Activated CD8-positive, alpha-beta memory T cell treated with anti-CD3 and anti-CD28 coated beads for 36 hours (primary cell): ENCODE measurements at regions not wholly inside any gene's neighbourhood (a gene's known extent, or its start where the extent isn't known, plus 50 kb on each side); places are given as distances from the start of the nearest gene placed in this dataset.

Experiments used
- CTCF ChIA-PET: fragments of 350-600 bp; sonication (Branson Sonifier 250); formaldehyde crosslinking; loops from one replicate; lab custom pipeline; 2021; ENCODE audit warnings: antibody characterized with exemption; lab: Charles Lee
- POLR2A ChIA-PET: fragments of 350-600 bp; sonication (Branson Sonifier 250); formaldehyde crosslinking; loops from one replicate; lab custom pipeline; 2021; ENCODE audit warnings: antibody characterized with exemption; lab: Charles Lee

DNA sequence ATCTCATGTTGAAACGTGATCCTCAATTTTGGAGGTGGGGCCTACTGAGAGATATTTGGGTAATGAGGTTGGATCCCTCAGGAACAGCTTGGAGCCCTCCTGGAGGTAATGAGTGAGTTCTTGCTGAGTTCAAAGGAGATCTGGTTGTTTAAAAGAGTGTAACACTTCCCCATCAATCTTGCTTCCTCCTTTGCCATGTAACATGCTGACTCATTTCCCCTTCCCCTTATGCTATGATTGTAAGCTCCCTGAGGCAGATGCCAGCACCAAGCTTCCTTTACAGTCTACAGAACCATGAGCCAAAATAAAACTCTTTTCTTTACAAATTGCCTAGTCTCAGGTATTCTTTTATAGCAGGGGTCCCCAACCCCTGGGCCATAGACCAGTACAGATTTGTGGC is 352.3 kb downstream of the SLCO4C1 start:
- ChIA-PET CTCF (no interaction called here), POLR2A (no interaction called here)

DNA sequence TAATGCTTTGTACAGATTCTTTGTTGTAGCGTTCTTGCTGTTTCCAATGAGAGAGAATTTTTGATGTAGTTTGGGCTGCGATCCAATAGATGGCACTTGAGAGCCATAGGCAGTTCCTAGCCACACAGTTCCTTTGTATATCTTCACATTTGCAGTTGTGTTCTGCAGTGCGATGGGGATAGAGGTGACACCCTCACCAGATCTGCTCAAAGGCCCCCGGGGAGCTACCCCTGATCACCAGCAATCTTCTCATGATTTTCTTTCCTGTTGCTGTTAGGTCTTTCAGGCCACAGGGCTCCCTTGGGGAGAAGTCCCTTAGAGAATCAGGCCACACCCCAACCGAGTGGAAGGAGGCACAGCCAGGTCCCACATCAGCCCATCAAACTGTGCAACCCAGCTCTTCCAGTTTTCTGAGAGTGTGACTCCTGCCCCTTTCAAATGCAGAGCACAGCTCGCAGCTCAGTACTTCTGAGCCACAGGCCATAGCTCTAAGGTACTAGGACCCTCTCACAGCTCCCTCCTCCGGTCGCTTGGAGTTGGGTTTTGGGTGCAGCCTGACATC is 353.7 kb downstream of the SLCO4C1 start:
- ChIA-PET CTCF (no interaction called here), POLR2A (no interaction called here)

DNA sequence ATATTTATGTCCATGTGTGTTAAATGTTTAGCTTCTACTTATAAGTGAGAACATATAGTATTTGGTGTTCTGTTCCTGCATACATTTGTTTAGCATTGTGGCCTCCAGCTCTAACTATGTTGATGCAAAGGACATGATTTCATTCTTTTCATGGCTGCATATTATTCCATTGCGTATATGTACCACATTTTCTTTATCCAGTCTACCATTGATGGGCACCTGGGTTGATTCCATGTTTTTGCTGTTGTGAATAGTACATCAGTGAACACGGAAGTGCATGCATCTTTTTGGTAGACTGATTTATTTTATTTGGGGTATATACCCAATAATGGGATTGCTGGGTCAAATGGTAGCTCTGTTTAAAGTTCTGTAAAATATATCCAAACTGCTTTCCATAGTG is 359.0 kb downstream of the SLCO4C1 start:
- POLR2A ChIA-PET = no interaction called here
- CTCF ChIA-PET = no interaction called here

DNA sequence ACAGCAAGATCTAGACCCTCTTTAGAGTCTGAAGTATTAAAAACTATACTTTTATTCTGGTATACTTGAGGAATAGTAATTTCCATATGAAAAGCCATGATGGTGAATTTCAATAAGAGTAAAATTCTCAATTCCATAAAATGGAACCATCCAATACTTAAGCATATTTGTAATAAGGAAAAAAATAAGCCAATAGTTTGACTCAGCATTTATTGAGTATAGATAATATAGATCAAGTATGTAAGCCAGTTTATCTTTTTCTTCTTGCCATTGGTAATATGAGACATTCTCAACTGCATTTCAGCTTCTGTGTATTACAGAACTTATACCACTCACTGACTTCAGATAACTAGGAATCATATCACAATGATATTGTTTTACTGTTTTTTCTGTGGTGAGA is 361.0 kb downstream of the SLCO4C1 start:
- ChIA-PET POLR2A (no interaction called here), CTCF (no interaction called here)

DNA sequence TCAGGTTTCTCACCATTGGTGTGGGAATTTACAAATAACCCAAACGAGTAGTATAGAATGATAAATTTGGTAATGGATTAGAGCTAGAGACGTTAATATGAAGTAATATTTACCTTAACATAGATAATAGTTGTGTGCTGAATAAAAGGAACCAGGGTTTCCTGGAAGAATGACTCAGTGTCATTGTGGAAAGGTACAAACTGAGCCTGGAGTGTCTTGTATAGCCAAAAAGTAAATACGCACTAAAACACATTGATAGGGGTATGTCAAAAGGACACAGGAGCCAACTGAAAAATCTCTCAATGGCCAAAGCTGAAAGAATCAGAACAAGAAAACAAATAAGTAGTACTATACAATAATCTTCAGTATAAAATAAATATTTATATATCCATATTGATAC is 363.5 kb downstream of the SLCO4C1 start:
- CTCF ChIA-PET = no interaction called here
- POLR2A ChIA-PET = no interaction called here

DNA sequence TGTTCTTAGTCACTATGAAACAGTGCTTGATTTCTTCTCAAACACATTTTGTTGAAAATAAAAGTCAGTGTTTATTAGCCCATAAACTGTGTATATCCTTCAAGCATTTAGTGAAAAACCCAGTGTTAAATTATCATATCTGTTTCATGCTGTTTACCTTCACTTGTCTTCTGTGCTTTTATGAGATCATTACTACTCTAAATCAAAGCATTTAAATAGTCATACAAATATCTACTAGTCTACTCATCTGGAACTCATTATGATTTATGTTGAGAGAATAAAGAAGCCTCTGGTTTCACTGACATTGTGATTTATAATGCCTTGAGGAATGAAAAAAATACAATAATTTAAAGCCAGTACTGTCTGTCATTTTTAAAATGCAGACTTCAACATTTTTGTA is 366.5 kb downstream of the SLCO4C1 start:
- POLR2A ChIA-PET = no interaction called here
- CTCF ChIA-PET = no interaction called here

DNA sequence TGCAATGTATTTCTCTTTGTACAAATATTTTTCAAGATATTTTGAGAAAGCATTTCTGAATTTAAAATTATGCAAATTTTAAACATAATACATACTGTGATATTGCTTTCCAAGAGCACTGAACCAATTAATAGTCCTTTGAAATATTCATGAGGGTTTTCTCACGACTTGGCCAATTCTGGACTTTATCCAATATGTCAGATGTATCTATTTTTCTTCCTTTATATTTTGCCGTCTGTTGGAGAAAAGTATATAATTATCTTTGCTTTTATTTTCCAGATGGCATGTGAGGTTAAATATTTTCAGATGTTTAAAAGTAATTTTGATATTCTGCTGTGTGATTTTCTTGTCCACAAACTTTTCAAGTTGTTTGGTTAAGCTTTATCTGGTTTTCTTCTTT is 378.9 kb downstream of the SLCO4C1 start:
- POLR2A ChIA-PET = no interaction called here
- CTCF ChIA-PET = no interaction called here

DNA sequence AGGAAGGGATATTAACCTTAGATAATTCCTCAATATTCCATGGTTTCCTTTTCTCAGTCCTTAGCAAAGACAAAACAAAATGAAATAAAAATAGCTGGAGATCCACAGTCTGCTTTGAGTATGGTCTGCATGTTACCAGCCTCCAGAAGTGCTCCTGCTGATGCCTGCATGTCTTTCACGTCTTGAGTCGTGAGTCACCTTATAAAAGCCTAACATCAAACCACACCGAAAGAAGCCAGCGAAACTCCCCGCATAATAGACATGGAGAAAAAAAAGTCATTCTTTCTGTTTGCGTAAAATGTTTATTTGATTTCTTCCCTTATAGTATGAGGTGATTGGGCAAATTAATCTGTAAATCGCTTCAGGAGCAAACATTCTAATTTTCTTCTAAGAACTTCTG is 380.5 kb downstream of the SLCO4C1 start:
- CTCF ChIA-PET = no interaction called here
- POLR2A ChIA-PET = no interaction called here

DNA sequence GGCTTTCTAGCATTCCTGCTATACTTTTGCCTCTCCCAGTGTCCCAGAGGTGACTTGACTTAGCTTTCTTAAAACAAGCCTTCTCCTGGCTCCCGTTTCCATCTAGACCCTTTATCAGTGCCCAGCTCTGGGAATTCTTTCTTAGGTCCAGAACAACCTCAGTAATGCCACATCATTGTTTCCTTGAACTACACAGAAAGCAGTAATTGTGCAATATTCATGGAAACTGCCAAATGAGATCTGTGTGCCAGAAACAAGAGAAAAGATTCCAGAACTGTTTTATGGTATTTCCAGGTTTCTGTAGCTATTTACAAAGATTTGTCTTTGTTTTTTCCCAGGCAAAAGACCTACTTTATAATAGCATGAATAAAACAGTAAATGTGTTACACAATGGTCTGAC is 391.3 kb downstream of the SLCO4C1 start:
- ChIA-PET POLR2A (no interaction called here), CTCF (no interaction called here)

DNA sequence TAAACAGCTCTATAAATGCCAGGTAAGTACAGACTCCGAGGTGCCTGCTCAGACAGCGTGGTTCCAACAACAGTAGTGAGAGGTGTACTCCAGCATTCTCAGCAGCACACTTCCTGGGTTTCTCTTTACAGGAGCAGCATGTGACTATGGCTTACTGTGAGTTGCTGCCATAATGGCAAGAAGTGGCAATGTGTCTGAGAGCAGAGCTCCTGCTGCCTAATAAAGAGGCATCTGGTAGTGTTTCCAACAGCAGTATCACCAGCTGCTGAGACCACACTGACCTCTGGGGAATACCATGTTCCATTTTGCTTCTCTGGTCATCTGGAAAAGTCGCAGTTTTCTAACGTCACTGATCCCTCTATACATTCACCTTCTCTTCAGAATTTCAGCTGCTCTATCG is 398.2 kb downstream of the SLCO4C1 start:
- CTCF ChIA-PET = no interaction called here
- POLR2A ChIA-PET = no interaction called here

DNA sequence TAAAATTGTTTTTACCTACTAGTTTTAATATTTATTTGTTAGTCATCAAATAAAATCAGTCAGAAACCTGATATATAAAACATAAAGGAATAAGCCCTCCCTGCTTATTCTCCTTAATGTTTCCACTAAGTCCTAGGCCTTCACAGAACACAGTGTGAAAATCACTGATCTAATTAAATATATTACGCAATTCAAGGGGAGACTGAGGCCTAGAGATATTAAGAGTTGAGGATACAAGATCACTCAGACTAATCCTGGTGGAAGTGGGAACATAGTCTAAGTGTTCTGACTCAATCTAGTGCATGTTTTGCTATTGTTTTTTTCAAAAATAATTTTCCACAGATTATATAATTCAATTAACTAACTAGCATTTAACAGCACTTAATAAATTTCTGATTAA is 401.1 kb downstream of the SLCO4C1 start:
- POLR2A ChIA-PET = no interaction called here
- CTCF ChIA-PET = no interaction called here

DNA sequence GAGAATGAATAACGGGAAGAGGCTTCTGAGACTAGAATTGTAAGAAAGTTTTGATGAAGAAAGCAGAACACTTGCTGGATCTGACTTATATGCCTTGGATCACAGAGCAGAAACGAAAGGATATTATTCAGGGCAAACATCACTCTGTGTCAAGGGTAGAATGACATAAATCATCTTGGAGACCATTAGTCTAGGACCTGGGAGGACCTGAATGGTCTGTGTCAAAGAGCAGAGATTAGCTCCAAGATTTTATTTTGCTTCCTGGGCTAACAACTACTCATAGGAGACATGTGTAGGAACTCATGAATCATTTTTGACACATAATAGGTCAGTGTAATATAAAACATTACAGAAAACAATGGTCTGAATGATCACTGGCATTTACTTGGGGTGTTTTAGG is 417.9 kb downstream of the SLCO4C1 start:
- POLR2A ChIA-PET = no interaction called here
- CTCF ChIA-PET = no interaction called here

DNA sequence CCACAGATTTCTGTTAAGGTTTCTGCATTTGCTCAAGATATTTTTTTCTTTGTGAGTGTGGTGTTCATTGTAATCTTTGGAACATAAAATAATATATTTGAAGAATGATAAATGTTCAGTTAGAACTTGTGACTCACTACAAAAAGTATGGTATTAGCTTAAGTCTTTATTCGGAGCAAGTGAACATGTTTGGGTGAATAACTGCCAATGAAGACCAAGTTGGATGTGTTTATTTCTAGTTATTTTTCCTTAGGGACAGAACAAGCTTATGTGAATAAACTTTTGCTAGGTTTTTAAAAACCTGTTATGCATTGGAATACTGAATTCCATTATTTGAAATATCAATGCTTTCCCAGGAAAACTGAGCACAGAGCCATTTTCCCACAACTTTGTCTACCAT is 418.6 kb downstream of the SLCO4C1 start:
- CTCF ChIA-PET = no interaction called here
- POLR2A ChIA-PET = no interaction called here

DNA sequence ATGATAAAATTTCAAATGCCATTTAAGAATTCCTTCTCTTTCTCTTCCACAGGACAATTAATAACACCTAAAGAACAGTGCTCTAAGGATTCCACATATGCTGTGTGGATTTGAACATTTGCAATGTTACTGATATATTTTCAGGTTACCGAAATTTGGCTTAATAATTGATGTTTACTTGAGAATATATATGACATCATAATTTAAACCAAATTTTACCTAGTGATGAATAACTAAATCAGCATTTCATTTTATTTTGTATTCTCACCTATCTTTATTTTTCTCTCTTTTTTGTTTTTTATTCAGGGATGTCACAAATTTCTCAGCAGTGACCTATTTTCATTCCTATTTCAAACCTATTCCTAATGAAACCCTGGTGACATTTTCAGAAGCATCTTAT is 429.6 kb downstream of the SLCO4C1 start:
- ChIA-PET POLR2A (no interaction called here), CTCF (no interaction called here)

DNA sequence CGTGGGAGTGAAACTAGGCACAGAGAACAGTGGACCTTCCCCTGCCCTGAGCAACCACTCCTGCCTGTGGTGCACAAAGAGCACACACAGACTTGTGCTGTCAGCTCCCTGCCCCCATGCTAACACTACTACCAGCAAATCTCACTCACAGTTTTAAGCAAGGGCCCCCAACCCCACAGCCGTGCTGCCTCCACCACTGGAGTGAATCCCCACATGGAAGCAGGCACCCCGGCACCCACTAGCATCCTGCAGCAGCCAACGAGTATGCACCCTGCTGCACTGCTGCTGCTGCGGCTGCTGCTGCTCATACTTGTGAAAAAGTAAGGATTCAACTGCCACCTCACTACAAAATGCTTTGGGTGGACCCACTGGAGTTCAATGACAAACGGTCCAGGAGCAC is 435.5 kb downstream of the SLCO4C1 start:
- ChIA-PET POLR2A (no interaction called here), CTCF (no interaction called here)

DNA sequence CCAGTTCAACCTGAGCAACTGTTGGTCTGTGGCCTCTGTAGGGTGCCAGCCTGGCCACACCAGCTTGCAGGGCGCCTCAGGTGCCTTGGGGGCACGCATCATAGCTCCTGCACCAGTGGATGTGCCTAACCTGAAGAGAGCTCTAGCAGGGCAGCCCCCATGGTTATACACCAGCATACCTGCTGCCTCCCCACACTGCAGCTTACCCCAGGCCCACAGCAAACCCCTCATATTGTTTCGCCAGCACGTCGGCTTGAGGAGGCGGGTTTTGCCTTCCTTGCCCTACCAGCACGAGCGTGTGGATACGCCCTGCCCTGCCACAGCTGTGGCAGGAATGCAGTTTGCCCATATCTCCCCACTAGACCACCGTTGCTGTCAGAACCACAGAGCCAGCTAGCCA is 435.9 kb downstream of the SLCO4C1 start:
- ChIA-PET POLR2A (no interaction called here), CTCF (no interaction called here)

DNA sequence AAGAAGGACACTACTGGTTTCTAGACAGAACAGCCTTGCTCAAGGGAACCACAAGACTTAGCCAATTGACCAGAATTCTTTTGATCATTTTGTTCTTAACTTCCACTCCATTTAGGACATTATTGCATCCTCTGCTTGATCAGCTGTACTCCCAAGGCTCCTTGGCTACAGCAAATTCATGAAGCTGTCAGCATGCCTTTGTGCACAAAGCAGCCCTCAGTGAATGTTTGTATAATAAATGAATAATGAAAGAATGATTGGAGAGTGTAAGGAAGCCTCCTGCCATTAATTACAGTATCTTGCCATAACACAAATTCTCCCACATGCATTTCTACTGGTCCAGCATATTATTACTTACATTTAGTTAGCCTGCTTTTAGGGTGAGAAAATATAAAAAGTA is 449.6 kb downstream of the SLCO4C1 start:
- ChIA-PET CTCF (interaction anchor here (0.5 kb wide), 1 partner anchor 200 kb away, joined by 3 read pairs; no protein-coding TSS in a partner anchor), POLR2A (no interaction called here)

DNA sequence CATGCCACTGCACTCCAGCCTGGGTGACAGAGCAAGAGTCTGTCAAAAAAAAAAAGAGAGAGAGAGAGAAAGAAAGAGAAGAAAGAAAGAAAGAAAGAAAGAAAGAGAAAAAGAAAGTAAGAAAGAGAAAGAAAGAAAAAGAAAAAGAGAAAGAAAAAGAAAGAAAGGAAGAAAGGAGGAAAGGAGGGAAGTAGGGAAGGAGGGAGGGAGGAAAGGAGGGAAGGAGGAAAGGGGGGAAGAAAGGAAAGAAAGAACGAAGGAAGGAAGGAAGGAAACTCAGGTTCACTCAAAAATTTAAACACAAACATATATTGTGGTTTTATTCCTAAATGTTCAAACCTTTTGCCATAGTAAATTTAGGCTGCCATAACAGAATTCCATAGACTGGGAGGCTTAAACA is 453.0 kb downstream of the SLCO4C1 start:
- CTCF ChIA-PET = no interaction called here
- POLR2A ChIA-PET = no interaction called here

DNA sequence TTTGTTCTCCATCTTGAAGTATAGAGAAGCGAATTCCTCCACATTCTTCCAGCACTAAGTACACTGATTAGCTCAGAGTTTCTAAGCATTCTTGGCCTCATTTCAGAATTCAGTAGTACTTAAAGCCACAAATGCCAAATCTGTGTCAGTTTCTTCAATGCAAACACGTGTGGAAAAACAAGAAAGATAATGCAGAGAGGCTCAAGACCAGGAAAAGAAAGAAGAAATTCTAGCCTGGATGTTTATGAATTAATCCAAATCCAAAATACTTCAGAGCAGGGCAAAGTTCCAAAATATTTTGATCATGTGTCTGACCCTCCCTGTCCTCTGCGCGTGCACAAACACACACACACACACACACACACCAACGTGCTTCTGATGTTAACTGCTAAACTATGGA is 457.6 kb downstream of the SLCO4C1 start:
- ChIA-PET CTCF (no interaction called here), POLR2A (no interaction called here)

DNA sequence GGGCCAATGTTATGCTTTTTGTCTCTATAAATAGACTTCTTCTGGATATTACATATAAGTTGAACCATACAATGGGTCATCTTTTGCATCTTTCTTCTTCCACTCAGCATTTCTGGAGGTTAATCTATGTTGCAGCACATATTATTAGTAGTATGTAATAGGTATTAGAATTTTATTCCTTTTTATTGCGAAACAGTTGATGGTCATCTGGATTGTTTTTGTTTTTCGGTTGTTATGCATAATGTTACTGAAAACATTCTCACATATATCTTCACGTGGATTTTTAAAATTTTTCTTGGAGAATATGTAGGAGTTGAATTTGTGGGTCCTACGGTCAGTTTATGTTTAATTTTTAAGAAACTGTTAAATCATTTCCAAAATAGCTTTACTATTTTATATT is 466.8 kb downstream of the SLCO4C1 start:
- CTCF ChIA-PET = no interaction called here
- POLR2A ChIA-PET = no interaction called here

DNA sequence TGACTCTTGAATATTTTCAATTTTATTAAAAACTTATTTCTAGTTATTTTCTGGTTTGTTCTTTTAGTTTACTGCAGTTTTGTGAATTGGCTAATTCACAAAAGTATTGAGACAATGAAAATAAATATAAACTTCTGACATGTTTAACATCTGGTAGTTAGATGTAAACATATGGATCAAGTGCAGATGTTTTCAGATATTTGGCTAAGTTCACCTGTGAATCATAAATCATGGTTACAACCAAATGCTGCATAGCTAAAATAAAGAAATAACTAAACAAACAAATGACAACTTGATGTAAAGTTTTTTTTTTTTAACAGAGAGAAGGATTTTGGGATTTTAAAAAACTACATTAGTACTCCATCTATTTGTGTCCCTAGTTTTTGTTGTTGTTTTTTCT is 484.6 kb downstream of the SLCO4C1 start:
- ChIA-PET POLR2A (no interaction called here), CTCF (no interaction called here)

DNA sequence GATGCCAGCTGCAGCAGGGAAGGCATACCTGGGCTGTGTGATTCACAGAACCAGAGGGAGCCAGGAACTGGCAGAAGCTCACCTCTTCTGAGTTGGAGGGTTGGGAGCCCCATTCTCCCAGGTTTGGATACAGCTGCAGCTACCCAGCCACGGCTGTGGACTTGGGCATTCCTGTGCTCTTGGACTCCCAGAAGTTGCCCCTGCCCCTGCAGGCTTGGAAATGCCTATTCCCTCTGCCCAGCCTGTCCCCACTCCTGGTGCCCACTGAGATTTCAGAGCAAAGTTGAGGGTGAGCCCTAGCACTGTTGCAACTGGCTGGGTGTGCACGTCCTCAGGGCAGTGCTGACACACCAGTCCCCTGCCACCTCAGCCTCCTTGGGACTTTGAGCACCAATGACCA is 489.7 kb downstream of the SLCO4C1 start:
- ChIA-PET CTCF (no interaction called here), POLR2A (no interaction called here)

DNA sequence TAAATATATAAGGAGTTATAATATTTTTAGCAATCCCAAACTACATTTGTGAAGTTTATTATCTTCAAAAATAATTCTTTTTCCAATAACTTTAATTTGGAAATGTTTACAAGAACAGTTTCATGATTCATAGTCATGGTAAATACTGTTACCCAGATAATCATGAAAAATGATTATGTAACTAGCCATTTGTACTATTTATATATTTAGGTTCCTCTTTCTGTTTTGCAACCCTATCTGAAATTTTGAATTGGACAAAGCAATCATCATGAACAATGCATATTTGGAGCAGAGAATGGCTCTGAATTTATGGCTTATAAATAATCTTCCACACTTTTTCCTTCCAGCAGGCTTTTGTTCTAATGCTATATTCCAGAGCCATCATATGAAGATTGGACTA is 499.7 kb downstream of the SLCO4C1 start:
- ChIA-PET CTCF (no interaction called here), POLR2A (no interaction called here)
